GM10266 (cell line): ENCODE measurements at regions not wholly inside any gene's neighbourhood (a gene's known extent, or its start where the extent isn't known, plus 50 kb on each side); places are given as distances from the start of the nearest gene placed in this dataset.

ENCODE experiments used
- DNase-seq: peaks from one replicate; pipeline ENCODE4 v3.0.0; 2012; ENCODE audit errors: extremely low spot score
- CTCF ChIP-seq: IDR thresholded peaks from 2 replicates; pipeline ENCODE4 v1.5.1; 2012; ENCODE audit warnings: mild to moderate bottlenecking, low read depth; ENCODE audit not compliant: control insufficient read depth, insufficient read depth; ENCODE audit errors: missing control alignments

- no peak for TF ChIP-seq CTCF
- no peak for DNase-seq
Measured at GRCh38 chr1:73824065-73824464, 373.9 kb downstream of the LRRIQ3 start.

DNA sequence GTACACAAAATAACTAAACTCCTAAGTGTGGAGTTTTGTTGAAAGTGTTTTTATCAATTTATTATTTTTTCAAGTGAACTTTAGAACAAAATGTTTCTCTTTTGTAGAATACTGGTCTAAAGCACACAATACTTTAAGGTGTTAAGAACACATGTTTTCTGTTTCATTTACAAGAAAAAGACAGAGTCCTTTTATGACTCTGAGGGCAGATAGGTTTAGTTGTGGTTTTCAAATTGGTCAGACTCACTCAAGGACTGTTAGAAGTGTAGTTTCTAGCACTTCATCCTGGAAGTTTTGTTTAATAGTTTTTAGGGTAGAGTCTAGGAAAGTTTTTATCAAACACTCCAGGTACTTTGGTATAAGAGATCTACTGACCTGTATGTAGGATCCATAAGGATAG, 376.5 kb downstream of the LRRIQ3 start:
- TF ChIP-seq CTCF = no peak
- DNase-seq = no peak

DNA sequence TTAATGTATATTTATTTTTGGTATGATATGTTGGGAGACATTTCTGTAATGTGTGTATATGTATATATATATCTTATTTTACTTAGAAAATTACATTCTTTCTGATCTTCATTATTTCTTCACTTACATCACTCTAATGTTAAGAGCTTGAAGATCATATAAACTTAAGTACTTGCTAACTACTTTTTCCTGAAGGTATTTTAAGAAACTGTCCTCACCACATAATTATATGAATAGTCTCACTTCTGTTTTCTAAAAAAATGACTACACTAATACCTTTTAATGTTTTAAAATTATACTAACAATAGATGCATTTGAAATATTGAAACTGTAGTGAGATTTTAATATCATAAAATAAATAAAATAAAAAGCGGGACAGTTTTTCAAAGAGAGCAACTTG, 377.1 kb downstream of the LRRIQ3 start:
- TF ChIP-seq CTCF = no peak
- DNase-seq = no peak

DNA sequence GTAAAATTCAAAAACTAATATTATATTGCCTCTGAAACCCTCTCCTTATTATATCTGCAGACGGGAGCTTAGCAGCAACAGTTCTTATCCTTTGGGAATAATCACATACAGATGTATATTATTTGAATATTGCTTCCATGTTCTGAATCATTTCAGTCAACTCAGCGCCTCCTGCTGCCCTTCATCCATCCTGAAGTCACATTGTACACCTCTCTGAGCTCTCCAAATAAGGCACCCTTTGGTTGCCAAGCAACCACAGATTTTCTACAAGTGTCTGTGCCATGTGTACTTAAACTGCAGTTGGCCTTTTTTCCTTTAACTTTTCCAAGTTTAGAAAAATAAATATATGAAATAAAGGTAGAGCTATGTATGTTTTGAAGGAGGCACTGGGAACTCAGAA, 384.3 kb downstream of the LRRIQ3 start:
- DNase-seq = no peak
- TF ChIP-seq CTCF = no peak

DNA sequence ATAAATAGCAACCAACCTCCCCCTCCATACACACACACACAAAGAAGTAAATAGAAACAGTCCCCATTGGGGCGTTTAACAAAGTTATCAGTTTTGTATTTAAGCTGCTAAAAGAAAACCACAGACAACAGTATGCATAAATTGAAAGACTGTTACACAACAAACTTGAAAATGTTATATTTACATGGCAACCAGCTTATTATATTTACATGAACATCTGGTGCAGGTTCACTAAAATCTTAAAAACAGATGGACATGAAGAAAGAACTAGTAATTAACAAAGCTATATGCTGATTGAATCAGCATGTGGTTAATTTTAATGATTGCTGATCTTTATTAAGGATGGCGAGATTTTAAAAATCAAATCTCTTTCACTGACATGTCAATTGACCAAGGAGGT, 384.7 kb downstream of the LRRIQ3 start:
- DNase-seq = no peak
- TF ChIP-seq CTCF = no peak

GRCh38 chr1:73811798-73812197, 386.2 kb downstream of the LRRIQ3 start:
- no peak for TF ChIP-seq CTCF
- no peak for DNase-seq

DNA sequence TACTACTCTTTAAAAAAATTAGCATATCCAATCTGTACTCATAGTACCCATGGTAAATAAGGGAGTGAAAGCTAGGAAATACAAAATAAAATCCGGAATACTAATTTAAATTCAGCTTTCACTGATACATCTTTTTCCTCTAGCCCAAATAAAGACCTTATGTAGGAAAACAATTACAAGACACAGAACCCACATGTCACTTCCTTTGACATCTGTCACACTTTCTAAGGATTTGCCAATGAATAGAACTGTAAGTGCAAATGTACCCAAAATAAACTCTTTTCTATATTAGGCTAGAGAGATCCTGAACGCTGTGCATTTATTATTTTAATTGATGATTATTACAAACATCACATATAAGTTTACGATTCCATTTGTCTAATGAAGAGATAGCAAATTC, 393.0 kb downstream of the LRRIQ3 start:
- no peak for TF ChIP-seq CTCF
- no peak for DNase-seq

DNA sequence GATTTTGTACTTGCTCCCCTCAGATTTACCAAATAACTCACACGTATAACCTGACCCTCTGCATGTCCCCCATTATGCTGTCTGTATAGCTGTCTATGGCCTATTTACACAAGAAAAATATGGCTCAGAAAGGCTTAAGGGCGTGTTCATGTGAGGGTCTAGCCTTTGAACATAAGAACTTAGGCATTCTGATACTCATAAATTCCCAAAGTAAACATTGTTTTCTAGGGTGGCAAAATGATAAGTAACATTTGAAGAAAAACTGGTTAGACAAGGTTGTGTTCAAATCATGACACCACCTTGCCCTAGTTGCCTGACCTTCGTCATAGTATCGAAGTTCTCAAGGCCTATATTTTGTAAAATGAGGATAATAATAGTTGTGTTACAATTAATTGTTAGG, 394.6 kb downstream of the LRRIQ3 start:
- no peak for TF ChIP-seq CTCF
- no peak for DNase-seq
